GM21360 (cell line): ENCODE measurements at regions not wholly inside any gene's neighbourhood (a gene's known extent, or its start where the extent isn't known, plus 50 kb on each side); places are given as distances from the start of the nearest gene placed in this dataset.
A peak's percentile ranks its signal among the peaks of the same experiment; 100 is the strongest.

ENCODE experiments used
- ATAC-seq: cut with Tn5 transposase; IDR thresholded peaks from one replicate; pipeline ENCODE4 v1.9.1; 2021; ENCODE audit warnings: mild to moderate bottlenecking, moderate library complexity; ENCODE audit not compliant: unreplicated experiment

DNA sequence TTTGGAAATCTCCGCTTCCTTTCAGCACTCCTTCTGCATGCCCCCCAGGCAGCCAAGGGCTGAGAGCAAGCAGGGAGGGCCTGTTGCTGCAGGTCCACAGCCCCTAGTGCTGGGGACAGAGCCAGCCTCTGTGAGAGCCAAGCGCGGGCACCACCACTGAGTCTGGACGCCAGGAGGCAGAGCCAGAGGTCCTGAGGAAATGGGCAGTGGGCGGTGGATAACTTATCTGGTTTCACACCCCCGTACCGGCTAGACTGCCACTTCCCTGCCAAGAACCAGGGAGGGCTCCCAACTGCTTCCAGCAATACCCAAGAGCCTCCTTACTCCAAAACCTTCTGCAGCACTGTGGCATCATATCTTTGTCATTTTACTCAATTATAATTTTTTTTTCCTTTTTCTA lies 141.6 kb upstream of the IGF1R start:
- no peak for ATAC-seq

DNA sequence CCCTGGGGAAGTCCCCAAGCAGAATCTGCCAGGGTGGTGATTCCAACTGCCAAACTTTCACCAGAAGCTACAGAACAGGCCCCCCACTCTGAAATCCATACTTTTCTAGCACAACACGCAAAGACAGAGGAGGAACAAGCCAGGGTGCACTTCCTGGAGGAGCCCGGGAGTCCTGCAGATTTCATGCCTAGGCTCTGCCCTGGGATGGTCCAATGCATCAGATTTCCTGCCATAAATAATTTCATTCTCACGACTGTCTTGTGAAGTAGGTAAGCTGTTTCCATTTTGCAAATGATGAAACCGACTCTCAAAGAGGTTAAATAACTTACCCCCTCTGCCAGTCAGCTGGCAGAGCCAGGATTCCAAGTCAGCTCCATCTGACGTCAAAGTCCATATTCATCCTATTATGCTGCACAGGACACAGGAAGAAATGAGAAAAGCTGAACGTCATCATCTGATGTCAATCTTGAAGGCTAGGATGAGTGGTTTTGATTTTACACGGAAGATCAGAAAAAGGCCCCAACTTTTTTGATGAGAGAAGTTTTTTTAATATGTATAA lies 134.8 kb upstream of the IGF1R start:
- no peak for ATAC-seq

DNA sequence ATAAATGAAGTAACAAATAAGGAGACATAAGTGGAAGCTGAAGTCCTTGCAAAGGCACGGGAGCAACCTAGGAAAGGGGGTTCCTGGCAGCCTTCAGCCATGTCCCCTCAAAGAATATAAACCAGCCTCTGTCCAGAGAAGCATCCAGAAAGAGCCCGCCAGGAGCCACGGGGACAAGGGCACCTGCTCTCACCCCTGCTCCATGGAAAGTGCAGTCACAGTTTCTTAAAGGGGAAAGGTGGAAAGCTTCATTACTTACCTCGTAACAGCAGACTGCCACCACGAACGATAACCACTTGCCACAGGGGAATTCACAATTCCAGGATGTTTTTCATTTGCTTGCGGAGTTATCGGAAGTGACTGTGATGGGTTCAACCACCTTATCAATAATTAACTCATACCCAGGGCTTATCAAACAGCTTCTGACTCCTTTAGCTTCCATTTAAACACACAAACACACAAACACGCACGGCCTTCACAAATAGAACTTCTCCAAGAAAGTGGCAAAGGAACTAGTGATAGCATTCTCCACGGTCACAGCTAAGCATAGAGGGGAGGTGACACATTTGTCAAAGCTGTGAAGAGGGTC lies 134.2 kb upstream of the IGF1R start:
- ATAC-seq = no peak

DNA sequence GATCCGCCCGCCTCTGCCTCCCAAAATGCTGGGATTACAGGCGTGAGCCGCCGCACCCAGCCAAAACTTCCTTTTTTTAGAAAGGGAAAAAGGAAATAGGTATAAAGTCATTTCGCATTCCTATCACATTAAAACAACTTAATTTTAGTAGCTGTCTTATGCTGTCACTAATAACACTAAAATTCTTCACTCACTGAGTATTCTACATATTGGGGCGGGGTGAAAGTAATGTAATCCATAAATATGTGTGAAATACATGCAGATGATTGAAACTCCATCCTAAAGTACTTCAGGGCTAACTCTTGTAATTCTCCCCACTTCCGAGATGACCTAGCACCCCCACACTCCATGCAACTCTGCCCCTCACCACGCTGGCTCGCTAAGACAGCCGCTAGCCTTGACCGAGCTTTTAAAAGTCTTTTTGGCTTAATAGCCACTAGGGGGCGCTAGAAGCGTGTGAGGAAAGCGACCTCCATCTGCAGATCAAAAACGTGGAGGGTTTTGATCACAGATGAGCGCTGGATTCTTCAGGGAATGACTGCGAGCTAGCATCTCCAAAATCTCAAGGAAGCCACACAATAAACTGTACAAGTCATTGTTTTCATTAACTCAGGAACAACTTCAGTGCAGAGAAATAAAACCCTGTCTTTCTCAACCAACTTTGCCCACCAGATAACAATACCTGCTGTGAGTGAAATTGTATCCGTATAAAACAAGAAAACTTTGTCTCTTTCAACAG lies 129.3 kb upstream of the IGF1R start:
- ATAC-seq = peak; percentile 89

DNA sequence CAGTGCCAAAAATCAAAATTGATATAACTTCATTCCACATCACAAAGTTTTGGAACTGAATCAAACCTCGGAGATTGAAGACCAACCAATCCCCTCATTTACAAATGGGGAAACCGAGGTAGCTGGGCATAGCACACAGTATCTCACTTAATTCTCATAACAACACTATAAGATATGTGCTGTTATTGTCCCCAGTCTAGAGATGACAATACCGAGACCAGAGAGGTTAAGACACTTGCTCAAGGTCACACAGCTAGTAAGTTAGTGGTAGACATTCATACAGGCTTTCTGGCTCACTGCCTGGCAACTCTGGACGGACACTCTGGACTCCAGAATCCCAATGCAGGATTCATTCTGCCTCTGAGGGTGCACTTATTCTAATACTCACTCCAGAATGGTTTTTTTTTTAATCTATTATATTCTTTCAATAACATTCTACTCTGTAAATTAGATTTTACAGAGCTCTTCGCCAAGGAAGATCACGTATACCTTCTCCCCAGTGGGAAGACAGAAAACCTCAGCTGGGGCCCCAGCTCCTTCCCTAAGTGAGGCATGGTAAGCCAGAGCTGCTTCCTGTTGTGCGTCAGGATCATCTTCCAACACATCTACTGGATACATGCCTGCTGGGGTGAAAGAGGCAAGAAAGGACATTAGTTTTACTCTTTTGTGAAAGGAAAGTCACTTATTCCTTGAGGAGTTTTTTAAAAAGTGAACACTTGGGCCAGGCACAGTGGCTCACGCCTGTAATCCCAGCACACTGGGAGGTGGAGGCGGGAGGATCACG lies 128.4 kb upstream of the IGF1R start:
- ATAC-seq = no peak

DNA sequence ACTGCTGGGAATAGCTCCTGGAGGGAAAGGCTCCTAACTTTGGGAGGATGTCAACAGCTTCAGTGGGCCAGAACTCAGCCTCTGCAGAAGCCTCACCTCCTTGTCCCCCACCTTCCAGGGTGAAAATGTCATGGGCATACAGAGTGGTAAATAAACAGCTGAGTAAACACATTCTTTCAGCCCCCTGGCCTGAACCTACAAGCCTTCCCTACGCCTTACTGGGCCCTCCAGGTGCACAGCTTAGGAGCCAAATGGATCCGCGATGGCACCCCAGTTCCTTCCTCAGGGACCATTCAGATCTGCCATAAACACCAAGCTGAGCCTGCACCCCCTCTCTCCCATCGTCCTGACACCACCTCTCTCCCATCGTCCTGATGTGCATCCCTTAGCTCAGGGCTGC lies 126.2 kb upstream of the IGF1R start:
- ATAC-seq = no peak

DNA sequence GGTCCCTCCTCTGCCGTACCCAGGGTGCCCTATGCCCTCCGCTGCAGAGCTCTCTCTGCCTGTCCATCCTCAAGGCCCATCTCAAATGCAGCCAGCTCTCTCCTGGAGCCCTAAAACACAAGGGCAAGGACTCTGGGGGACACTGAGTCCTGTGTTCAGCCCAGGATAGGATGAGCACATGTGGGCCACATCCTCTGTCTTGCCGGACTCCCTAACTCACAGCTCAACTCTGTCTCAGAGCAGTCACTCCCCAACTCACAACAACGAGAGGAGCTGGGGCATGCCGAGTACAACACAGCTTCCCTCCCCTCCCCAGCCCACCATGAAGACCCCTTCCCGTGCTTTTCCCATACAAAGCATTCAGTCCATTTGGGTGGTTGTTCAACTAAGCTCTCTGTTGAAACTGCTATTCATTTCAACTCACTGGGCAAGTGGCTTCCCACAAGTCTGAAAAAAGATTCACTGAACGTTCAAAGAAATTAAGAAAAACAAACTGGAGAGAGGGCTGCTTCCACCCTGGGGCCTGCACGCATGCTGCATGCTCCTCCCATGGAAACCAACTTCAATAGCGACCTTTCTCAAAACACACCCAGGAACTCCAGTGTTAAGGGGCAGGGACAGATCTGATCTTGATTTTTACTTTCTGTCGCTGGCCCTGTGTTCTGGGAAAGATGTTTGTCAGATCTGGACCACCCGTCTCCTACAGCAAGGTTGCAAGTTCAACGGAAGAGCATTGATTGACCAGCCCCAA lies 124.3 kb upstream of the IGF1R start:
- no peak for ATAC-seq

DNA sequence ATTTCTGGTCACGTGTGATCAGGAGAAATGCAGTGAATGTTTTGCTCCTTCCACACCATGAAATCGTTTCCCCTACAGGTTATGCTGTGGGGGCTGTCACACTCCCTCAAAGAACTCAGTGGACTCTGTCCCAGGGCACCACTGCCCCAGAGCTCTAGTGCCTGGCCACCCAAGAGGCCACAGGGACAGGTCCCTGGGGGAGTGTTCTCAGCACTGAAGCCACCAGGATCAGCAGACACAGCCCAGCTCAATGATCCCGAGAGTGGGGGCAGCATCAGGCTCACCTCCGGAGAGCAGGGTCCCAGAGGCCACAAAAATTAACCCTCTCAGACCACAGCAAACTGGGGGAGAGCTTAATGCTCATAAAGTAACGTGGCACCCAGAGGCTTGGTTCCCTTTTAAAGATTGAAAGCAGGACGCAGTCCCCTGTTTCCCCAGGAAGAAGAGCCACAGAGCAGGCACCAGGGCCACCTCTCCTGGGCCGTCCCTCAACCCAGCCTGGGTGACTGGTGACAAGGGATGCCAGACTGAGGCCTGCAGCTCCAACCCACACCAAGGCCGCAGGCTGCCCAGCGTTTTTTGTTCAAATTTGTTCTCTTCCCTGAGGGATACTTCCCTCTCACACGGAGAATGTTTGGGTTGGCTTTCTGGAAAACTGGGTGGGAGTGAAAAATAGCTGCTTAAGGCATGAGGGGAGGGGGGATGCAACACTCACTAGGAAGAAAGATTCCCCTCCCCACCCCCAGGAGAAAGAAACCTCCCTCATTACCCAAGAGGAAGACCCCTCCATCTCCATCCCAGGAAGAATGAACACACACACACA lies 123.3 kb upstream of the IGF1R start:
- ATAC-seq = no peak

DNA sequence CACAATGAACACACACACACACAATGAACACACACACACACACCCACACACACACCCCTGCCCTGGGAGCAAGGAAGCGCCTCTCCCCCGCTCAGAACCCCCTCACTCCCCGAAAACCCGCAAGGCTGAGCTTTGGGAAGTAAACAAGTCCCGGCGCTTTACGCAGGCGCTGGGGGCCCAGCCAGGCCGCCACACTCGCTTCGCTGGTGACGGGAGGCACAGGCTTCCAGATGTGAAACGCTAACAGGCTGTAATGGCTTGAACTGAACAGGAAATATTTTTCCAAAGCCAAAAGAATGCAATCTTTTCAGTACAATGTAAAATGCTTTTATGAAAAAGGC lies 122.7 kb upstream of the IGF1R start:
- no peak for ATAC-seq

DNA sequence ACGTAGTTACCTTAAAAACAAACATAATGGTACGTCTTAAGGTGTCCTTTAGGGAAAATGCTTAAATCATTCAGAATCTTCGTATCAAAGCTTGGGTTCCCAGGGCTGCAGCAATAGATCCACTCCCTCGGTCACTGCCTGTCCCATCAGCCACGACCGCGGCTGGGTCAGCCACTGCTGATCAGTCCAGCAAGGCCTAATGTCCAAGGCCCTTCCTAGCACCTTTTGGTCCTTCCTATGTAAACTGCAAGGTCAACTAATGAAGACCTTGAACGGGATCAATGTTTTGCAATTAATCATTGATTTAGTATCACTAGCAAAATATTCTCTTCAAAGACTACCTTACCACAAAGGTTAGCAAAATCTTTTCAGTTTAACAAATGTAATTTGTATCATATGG lies 122.2 kb upstream of the IGF1R start:
- no peak for ATAC-seq

DNA sequence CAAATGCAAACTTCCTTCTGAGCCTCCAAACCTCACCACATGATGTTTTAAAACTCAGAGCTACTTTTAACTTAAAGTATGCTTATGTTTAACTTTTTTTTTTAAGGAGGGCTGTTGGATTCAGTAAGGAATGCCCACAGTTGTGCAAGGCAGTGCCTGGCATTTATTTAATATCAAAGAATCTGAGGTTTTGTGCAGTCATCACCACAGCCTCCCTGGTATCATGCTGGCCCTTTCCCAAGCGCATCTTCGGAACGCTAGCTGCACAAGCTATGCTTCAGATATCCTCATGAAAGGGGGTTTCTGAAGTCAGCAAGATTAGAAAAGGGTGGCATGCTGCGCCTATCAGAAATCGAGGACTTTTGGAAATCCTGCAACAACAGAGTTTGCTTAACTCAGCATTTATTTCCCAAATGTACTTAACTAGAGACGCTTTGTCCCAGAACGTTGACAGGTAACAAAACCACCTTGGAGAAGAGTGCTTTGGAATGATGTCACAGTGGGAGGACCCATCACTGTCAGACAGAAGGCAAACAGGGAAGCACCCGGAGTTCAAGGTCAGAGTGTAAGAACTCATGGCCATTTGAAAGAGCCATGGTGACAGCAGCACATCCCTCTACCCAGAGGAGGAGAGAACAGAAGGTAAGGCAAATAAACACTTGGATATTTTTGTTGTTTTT lies 120.2 kb upstream of the IGF1R start:
- ATAC-seq = no peak

DNA sequence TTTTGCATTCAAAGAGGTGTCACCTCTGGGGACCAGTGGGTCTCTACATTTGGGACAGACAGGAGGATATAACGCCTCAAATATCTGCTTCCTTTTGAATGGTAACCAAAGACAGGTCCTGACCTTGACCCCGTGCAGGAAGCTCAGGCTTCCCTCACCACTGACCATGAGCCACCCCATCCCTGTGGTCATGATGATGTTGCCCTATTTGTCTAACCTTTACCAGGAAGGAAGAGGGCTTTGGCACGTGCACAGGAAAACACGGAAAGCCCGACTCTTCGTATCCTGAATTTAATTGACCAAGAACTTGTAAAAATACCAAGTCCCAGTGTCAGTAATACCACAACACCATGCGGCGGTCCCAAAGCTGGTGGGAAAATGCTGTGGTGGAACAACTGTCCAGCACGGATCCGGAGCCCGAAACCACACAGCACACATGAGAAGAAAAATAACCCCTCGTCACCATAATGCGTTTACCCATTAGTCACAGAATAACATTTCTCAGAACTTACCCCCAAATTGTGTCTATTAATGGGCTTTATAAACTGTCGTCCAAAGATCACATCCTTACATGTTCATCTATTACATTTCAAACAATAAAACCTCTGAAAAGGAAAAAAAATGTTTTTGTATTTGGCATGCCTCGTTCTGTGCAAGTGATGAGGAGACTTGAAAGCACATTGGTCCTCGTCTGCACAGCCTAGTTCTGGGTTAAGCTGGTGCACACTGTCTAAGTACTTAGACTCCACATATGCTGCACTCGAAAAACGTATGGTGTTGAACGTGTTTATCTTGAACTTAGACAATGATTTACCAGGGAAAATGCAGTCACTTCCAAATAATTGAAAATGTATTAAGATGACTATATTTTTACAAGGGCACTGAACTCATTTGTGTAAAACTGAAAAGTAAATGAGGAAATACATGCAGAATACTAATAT lies 118.9 kb upstream of the IGF1R start:
- no peak for ATAC-seq

DNA sequence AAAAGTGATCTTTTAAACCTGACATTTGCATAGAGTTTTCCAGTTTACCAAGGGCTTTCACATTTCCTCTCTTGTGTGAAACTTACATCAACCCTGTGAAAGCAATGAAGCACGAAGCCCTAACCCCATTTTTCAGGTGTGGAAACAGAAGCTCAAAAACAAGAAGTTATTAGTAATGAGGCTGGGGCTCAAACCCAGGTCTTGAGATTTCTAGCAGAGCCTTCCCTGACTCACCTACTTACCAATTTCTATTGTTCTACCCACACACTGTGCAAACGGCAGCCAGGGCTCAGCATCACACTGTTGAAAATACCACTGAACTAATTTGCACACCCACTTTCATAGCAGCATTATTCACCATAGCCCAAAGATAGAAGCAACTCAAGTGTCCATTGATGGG lies 117.8 kb upstream of the IGF1R start:
- ATAC-seq = peak; percentile 67

DNA sequence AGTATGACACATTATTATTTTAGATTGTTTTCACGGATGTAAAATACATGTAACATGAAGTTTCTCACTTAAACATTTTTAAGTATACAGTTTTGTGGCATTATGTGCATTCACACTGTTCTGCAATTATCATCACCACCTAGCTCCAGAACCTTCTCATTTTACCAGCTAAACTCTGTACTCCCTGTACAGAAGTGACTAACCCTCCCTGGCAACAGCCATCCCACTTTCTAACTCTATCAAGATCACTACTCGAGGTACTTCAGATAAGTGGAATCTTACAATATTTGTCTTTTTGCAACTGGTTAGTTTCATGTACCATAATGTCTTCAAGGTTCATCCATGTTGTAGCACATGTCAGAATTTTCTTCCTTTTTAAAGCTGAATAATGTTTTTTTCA lies 116.3 kb upstream of the IGF1R start:
- ATAC-seq = no peak

DNA sequence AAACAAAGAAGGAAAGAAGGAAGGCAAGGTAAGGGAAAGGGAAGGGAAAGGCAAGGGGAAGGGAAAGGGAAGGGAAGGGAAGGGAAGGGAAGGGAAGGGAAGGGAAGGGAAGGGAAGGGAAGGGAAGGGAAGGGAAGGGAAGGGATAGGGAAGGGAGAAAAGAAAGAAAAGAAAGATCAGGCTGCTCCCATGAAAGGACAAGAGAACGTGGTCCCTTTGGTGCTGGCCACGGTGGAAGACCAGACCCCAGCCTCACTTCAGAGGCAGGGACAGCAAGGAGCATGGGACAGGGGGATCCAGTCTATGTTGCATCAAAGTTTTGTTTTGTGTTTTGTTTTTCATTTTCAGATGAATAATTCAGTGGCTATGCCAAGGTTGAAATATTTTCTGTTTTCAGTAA lies 111.4 kb upstream of the IGF1R start:
- no peak for ATAC-seq

DNA sequence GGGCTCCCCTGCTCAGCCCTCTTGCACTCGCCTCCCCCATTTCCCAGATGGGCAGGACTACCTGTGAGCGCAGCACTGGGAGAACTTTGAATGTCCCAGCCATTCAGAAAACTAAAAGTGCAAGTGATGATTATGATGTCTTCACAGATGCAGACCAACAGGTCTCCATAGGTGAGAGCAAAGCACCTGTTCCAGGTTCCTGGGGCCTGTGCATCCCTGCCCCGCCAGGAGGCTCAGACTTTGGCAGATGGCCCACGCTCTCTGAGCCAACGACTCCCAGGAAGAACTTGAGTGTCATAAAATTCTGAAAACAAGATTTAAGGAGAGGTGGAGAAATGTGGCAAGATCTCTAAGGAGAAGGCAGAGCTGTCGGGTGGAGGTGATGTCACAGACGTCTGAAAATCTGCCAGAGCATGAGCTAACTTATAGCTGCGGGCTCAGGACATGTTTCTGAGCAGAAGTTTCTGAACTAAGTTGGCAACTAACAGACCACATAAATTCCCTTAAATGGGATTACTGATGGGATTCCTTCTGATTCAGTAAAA lies 110.8 kb upstream of the IGF1R start:
- ATAC-seq = no peak

DNA sequence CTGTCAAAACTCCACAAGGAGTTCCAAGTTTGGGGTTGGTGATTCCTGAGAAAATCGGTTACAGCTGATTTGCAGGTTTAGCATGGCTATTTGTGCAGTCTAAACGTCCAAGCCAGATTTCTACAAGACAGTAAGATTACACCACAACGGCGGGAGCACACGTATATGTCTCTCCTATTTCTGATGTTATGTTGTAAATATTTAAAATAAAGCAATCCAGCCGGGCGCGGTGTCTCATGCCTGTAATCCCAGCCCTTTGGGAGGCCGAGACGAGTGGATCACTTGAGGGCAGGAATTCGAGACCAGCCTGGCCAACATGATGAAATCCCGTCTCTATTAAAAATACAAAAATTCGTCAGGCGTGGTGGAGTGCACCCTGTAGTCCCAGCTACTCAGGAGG lies 106.8 kb upstream of the IGF1R start:
- no peak for ATAC-seq

DNA sequence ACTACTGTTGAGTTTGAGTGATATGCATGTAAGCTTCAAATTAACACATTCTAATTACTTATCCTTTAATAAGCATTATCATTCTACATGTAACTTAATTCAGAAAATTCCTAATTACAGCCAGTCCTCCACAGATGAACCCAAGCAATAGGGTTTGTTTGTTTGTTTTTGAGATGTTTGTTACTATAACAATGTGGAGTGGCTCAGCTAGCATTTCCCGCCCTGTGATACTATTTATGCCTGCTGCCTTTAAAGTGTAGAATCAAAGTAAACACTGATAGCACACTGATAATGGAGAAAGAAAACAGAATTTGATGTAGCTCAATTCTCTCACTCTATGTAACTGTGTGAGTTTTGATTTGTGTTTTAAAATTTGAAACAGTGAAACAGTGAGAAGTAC lies 105.1 kb upstream of the IGF1R start:
- ATAC-seq = no peak

DNA sequence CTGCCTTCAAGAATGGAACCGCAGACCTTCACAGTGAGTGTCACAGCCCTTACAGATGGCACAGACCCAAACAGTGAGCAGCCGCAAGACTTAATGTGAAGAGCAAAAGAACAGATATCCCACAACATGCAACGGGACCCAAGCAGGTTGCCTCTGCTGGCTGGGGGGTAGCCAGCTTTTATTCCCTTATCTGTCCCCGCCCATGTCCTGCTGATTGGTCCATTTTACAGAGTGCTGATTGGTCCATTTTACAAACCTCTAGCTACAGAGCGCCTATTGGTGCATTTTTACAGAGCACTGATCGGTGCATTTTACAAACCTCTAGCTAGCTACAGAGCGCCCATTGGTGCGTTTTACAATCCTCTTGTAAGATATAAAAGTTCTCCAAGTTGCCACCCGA lies 102.0 kb upstream of the IGF1R start:
- no peak for ATAC-seq
